ENCODE measurements at regions not wholly inside any gene's neighbourhood (a gene's known extent, or its start where the extent isn't known, plus 50 kb on each side); places are given as distances from the start of the nearest gene placed in this dataset.

- H3K27me3 ChIP-seq (ENCODE audit: control insufficient read depth in 2 of 2, insufficient read depth in 2 of 2, low read length in 2 of 2): no peaks in the 10 kb centered on the region
- H3K4me1 ChIP-seq (ENCODE audit: control insufficient read depth, extremely low read depth, insufficient read depth, low read length): no peaks in the 10 kb centered on the region
- TF ChIP-seq POLR2AphosphoS5 (IDR thresholded peaks at IDR 0.05; ENCODE audit: insufficient read depth, low read depth, low read length) (no peak), MYC (IDR thresholded peaks at IDR 0.05; ENCODE audit: low read depth, low read length) (no peak), CTCF (IDR thresholded peaks at IDR 0.05; ENCODE audit: extremely low read depth in 1 of 2, insufficient read depth in 1 of 2, low read depth in 1 of 2, low read length in 2 of 2) (no peak), JUN (IDR thresholded peaks at IDR 0.05; ENCODE audit: borderline replicate concordance, insufficient read depth, insufficient read length, low read depth) (no peak), EZH2 (IDR thresholded peaks at IDR 0.05; ENCODE audit: borderline replicate concordance, low read depth, low read length, severe bottlenecking) (no peak), FOS (IDR thresholded peaks at IDR 0.05; ENCODE audit: borderline replicate concordance, insufficient read depth, low read length) (no peak), MAX (IDR thresholded peaks at IDR 0.05; ENCODE audit: insufficient read depth, insufficient read length) (no peak), POLR2A (IDR thresholded peaks at IDR 0.05; ENCODE audit: low read depth, low read length) (no peak), GATA2 (IDR thresholded peaks at IDR 0.05; ENCODE audit: insufficient read depth, insufficient read length, low read depth, low read length) (no peak)
- no peaks in the 10 kb centered on the region for H3K79me2 ChIP-seq (ENCODE audit: control insufficient read depth, insufficient read depth, low read length)
- H3K36me3 ChIP-seq (ENCODE audit: control insufficient read depth in 2 of 2, extremely low read depth in 1 of 2, insufficient read depth in 2 of 2, low read length in 2 of 2): no peaks in the 10 kb centered on the region
- H3K27ac ChIP-seq (ENCODE audit: insufficient read depth, low read depth, low read length): no peak overlapping the region
- H4K20me1 ChIP-seq (replicated peaks; ENCODE audit: control insufficient read depth, extremely low read depth, insufficient read depth, low read length): no peaks in the 10 kb centered on the region
- FAIRE-seq (no peak), DNase-seq (ENCODE audit: low read depth, low spot score) (no peak)
- CTCF ChIA-PET: no interaction called here
- no peaks in the 10 kb centered on the region for H3K9me1 ChIP-seq (replicated peaks; ENCODE audit: control insufficient read depth, extremely low read depth, insufficient read depth, low read length)
- H2AFZ ChIP-seq (ENCODE audit: low read depth, low read length): no peak overlapping the region
- dilution Hi-C loops (cut with MboI; ENCODE audit: extremely low pct_ligation_motif_present, low sequenced_read_pairs) (no loop called here), intact Hi-C loops (cut with micrococcal nuclease) (no loop called here)
- no peak overlapping the region for H3K9ac ChIP-seq (replicated peaks; ENCODE audit: extremely low read depth, insufficient read depth, low read length)
- H3K9me3 ChIP-seq (replicated peaks; ENCODE audit: control insufficient read depth, insufficient read depth, low read length): no peaks in the 10 kb centered on the region
- no peak overlapping the region for H3K4me3 ChIP-seq (replicated peaks in 1 of 3; ENCODE audit: insufficient read depth in 1 of 3, low read depth in 1 of 3, low read length in 3 of 3)
- H3K4me2 ChIP-seq (ENCODE audit: insufficient read depth, low read length): no peak overlapping the region
- POLR2A ChIA-PET: no interaction called here
- BruUV-seq (replicated peaks): no TSS peak
These were observed 1448.9 kb upstream of the CDH6 start for GRCh38 chr5:29744618-29745017.

Measured in endothelial cell of umbilical vein (primary cell).